Ovary (tissue), 7 donors: ENCODE measurements at regions not wholly inside any gene's neighbourhood (a gene's known extent, or its start where the extent isn't known, plus 50 kb on each side); places are given as distances from the start of the nearest gene placed in this dataset.
A peak's percentile ranks its signal among the peaks of the same experiment; 100 is the strongest.

Experiments used
- DNase-seq, 5 donors: peaks; one replicate each; pipeline ENCODE4 v3.0.0-alpha.2; 2019 to 2020
- H3K27ac ChIP-seq, 2 donors: fragments of 200-600 bp; one replicate each; pipeline versions ENCODE4 v1.5.1 to v1.8.0; 2019 to 2022
- H3K27me3 ChIP-seq: fragments of 200-600 bp; one replicate; pipeline ENCODE4 v1.8.0; 2022
- H3K36me3 ChIP-seq: fragments of 200-600 bp; sonication (generic); one replicate; pipeline ENCODE4 v1.5.1; 2019
- H3K4me1 ChIP-seq: one replicate; pipeline ENCODE4 v1.8.1; 2013; ENCODE audit warnings: mild to moderate bottlenecking, moderate library complexity; ENCODE audit not compliant: insufficient read depth
- H3K4me3 ChIP-seq: fragments of 200-600 bp; sonication (generic); one replicate; pipeline ENCODE4 v1.5.1; 2017
- H3K9me3 ChIP-seq, 2 donors: fragments of 200-600 bp in 1 of 2; sonication (generic) in 1 of 2; one replicate each; pipeline versions ENCODE4 v1.5.1 to v1.8.1; 2013 to 2019; ENCODE audit warnings: mild to moderate bottlenecking in 1 of 2, moderate library complexity in 1 of 2
- EP300 ChIP-seq: sonication (generic); formaldehyde crosslinking; IDR thresholded peaks from one replicate; pipeline ENCODE4 v1.6.1; 2017; ENCODE audit warnings: antibody characterized with exemption
- POLR2A ChIP-seq: fragments of 450-650 bp; IDR thresholded peaks from one replicate; pipeline ENCODE4 v1.6.1; 2017; ENCODE audit warnings: antibody characterized with exemption, mild to moderate bottlenecking, moderate library complexity
- WGBS, 3 donors: extraction: QIAGEN DNeasy Blood & Tissue Kit in 1 of 3; methylation state at CpG; one replicate each; pipeline versions ENCODE4 v1.1.5 to v1.1.7; 2013 to 2017; 5-methylcytosine and 5-hydroxymethylcytosine counted together
- intact Hi-C, 4 donors: fragments of 100-400 bp; cut with DNase I; formaldehyde crosslinking; loops; one replicate each; pipeline versions ENCODE4 v1.11.0 to v1.15.1; 2022 to 2023
- TF ChIP-seq, protein P1 (sequence below), 3 donors: fragments of 450-650 bp in 2 of 3; fragments of 200-600 bp in 1 of 3; IDR thresholded peaks; one replicate each; pipeline versions ENCODE4 v1.5.1 to v1.8.0; 2016 to 2022; ENCODE audit warnings: antibody characterized with exemption in 3 of 3, mild to moderate bottlenecking in 1 of 3
- donor health status: DM: no; HTN: no; CAD: no; lungs with moderate emphysema.
- donor health status: DM: no; HTN: no; CAD: no.
- donor health status: Bipolar disorder and iron deficiency.
- donor health status: DM: no; HTN: no; CAD: no.
- donor health status: DM: yes; HTN: yes; CAD: no.

DNA sequence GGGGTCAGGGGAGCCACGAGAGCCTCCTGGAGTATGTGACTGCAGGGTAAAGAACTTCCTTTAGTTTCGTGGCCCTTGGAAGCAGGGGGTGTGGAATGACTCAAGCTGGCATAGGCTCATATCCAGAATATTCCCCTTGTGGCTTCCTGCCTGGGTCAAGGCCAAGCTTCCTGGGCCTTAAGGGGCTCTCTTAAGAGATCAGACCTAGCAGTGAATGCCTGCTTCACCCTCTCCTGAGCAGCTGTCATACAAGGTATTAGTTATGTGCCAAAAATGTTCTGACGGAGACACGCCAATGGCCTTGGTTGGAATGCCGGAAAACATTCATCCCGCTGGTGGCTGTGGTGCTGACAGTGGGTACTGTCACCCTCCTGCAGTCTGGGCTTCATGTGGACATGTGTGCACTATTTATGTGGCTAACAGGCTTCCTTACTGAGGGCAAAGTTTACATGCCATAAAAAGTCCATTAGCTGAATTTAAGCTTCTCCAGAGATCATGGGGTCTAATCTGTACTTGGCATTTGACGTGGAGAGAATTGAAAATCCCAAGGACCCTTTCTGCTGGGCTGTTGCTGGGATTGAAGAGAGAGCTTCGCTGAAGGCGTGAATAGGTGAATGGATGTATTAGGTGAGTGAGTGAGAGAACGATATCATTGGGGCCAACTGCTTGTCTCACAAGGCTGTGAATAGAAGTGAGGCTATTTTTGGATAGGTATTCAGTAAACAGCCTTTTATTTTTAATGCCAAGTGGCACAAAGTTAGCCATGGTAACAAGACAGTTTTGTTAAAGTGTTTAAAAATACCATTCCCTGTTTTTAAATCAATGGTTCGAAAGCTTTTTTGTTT is 156.8 kb downstream of the MACROH2A1 start:
- peak in 1 of 5 donors; percentile 2 for DNase-seq
- Histone ChIP-seq H3K4me1 (no peaks in the 10 kb centered on the region), H3K27me3 (no peaks in the 10 kb centered on the region), H3K27ac (no peak overlapping the region), H3K4me3 (no peak overlapping the region), H3K9me3 (no peaks in the 10 kb centered on the region), H3K36me3 (no peaks in the 10 kb centered on the region)
- intact Hi-C loops: no loop called here
- 77 to 79% (median 78%) methylated on average over 11 of the region's 11 CpGs for WGBS, 3 donors
- TF ChIP-seq EP300 (no peak), POLR2A (no peak)
- TF ChIP-seq, protein P1, sequence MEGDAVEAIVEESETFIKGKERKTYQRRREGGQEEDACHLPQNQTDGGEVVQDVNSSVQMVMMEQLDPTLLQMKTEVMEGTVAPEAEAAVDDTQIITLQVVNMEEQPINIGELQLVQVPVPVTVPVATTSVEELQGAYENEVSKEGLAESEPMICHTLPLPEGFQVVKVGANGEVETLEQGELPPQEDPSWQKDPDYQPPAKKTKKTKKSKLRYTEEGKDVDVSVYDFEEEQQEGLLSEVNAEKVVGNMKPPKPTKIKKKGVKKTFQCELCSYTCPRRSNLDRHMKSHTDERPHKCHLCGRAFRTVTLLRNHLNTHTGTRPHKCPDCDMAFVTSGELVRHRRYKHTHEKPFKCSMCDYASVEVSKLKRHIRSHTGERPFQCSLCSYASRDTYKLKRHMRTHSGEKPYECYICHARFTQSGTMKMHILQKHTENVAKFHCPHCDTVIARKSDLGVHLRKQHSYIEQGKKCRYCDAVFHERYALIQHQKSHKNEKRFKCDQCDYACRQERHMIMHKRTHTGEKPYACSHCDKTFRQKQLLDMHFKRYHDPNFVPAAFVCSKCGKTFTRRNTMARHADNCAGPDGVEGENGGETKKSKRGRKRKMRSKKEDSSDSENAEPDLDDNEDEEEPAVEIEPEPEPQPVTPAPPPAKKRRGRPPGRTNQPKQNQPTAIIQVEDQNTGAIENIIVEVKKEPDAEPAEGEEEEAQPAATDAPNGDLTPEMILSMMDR (IDR thresholded peaks at IDR 0.05): no peak

DNA sequence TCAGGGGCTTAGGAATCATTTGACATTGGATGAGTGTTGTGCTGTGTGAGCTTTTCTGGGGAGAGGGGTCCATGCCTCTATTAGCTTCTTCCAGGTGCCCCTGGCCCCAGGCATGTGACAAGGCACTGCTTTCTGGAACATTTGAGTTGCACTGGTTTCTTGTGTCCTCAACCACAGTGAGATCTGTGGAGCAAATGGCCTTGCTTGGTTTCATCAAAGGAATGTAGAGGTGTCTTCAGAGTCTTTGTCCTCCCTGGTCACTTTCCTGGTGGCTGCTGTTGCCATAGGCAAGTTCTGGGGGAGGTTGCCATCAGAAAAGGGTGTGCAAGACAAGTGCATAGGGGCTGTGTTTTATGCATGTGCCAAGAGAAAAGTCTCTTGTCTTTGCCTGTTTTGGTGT is 157.5 kb downstream of the MACROH2A1 start:
- no peaks in the 10 kb centered on the region for H3K9me3 ChIP-seq
- no peak for TF ChIP-seq POLR2A
- no peak for TF ChIP-seq EP300
- intact Hi-C loops: no loop called here
- no peaks in the 10 kb centered on the region for H3K27me3 ChIP-seq
- H3K4me1 ChIP-seq: no peaks in the 10 kb centered on the region
- H3K36me3 ChIP-seq: no peaks in the 10 kb centered on the region
- no peak overlapping the region for H3K4me3 ChIP-seq
- DNase-seq: peak in 1 of 5 donors; percentile 2
- H3K27ac ChIP-seq: no peak overlapping the region

DNA sequence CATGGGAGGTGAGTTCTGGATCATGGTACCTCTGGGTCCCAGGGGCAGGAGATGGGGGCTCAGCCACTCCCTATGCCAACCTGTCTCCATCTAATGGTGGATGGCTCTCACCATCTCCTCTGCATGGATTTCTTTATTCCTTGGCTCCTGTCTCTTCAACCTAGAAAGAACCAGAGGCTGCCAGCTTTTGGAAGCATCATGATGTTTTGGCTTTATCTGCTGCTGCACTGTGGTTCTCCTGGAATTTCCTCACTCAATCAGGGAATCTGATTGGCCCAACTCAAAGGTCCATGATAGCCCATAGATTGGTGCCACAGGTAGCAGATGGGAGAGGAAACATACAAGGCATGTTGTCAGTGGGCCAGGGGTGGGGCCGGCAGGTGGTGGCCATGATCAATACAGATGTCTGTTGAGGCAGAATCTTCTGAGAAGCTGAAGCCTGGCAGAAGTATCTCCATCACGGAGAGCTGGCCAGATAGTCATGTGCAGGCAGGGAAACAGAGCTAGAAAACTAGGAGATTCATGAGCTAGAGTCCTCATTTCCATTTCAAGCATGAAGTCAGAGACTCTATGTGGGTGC is 158.2 kb downstream of the MACROH2A1 start:
- Histone ChIP-seq H3K9me3 (no peaks in the 10 kb centered on the region), H3K36me3 (no peaks in the 10 kb centered on the region), H3K27ac (no peak overlapping the region), H3K4me3 (no peak overlapping the region), H3K4me1 (no peaks in the 10 kb centered on the region), H3K27me3 (no peaks in the 10 kb centered on the region)
- no peak for DNase-seq
- WGBS, 3 donors: 91 to 98% (median 96%) methylated on average over 2 of the region's 2 CpGs
- no peak for TF ChIP-seq EP300
- TF ChIP-seq, protein P1 (IDR thresholded peaks at IDR 0.05): no peak
- no peak for TF ChIP-seq POLR2A
- intact Hi-C loops: no loop called here

DNA sequence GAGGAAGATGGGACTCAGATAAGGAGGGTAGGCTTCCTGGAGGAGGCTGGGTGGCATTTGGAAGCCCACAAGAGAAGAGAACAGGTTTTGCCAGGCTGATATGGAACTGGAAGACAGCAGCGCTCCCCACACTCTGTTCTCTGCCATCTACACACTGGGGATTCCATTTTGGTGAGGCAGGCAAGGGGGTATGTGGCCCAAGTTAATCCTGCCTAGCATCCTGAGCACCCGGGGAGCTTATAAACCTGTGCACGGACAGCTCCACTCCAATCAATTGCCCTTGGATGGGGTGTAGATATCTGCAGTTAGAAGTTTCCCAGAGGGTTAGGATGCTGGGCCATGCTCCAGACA is 158.8 kb downstream of the MACROH2A1 start:
- H3K4me3 ChIP-seq: no peak overlapping the region
- peak in 2 of 5 donors; percentile 0 to 1 for DNase-seq
- no peak overlapping the region for H3K27ac ChIP-seq
- no peaks in the 10 kb centered on the region for H3K36me3 ChIP-seq
- H3K4me1 ChIP-seq: no peaks in the 10 kb centered on the region
- TF ChIP-seq, protein P1 (IDR thresholded peaks at IDR 0.05): no peak
- TF ChIP-seq POLR2A (no peak), EP300 (no peak)
- intact Hi-C loops: no loop called here
- WGBS, 3 donors: 91 to 95% (median 94%) methylated on average over 3 of the region's 3 CpGs
- no peaks in the 10 kb centered on the region for H3K27me3 ChIP-seq
- H3K9me3 ChIP-seq: no peaks in the 10 kb centered on the region
